Peyer's patch (tissue), 4 donors: ENCODE measurements at regions not wholly inside any gene's neighbourhood (a gene's known extent, or its start where the extent isn't known, plus 50 kb on each side); places are given as distances from the start of the nearest gene placed in this dataset.

Experiments
- DNase-seq, 3 donors: peaks; one replicate each; pipeline ENCODE4 v3.0.0-alpha.2; 2017 to 2019
- H3K27ac ChIP-seq, 4 donors: fragments of 200-600 bp; sonication (generic); one replicate each; pipeline ENCODE4 v1.5.1; 2016 to 2019
- H3K27me3 ChIP-seq, 2 donors: fragments of 200-600 bp; sonication (generic); one replicate each; pipeline ENCODE4 v1.5.1; 2019
- H3K36me3 ChIP-seq, 3 donors: fragments of 200-600 bp; sonication (generic); one replicate each; pipeline ENCODE4 v1.5.1; 2016 to 2019
- H3K4me1 ChIP-seq, 4 donors: fragments of 200-600 bp; sonication (generic); one replicate each; pipeline ENCODE4 v1.5.1; 2016 to 2019
- H3K4me3 ChIP-seq, 4 donors: fragments of 200-600 bp; sonication (generic); 1 replicate in 3 of 4; 2 replicates in 1 of 4; pipeline ENCODE4 v1.5.1; 2016 to 2019; ENCODE audit warnings: mild to moderate bottlenecking in 1 of 4
- H3K9me3 ChIP-seq, 4 donors: fragments of 200-600 bp; sonication (generic); one replicate each; pipeline ENCODE4 v1.5.1; 2016 to 2019; ENCODE audit warnings: mild to moderate bottlenecking in 1 of 4
- CTCF ChIP-seq, 6 experiments: fragments of 450-650 bp in 4 of 6; fragments of 200-600 bp in 2 of 6; sonication (generic) in 1 of 6; IDR thresholded peaks; one replicate each; pipeline ENCODE4 v1.5.1; 2017 to 2019; ENCODE audit warnings: antibody characterized with exemption in 6 of 6, mild to moderate bottlenecking in 3 of 6, moderate library complexity in 1 of 6
- POLR2A ChIP-seq, 2 donors: fragments of 450-650 bp; IDR thresholded peaks; one replicate each; pipeline ENCODE4 v1.5.1; 2017; ENCODE audit warnings: antibody characterized with exemption in 2 of 2, mild to moderate bottlenecking in 2 of 2, moderate library complexity in 2 of 2

- no peaks in the 10 kb centered on the region for H3K4me1 ChIP-seq
- DNase-seq, result no peak
- no peak for TF ChIP-seq POLR2A (IDR thresholded peaks at IDR 0.05)
- no peak for TF ChIP-seq CTCF (IDR thresholded peaks at IDR 0.05)
- H3K4me3 ChIP-seq, result no peak overlapping the region
- H3K27me3 ChIP-seq, result no peaks in the 10 kb centered on the region
- H3K27ac ChIP-seq, result no peak overlapping the region
- H3K9me3 ChIP-seq, result no peaks in the 10 kb centered on the region
- no peaks in the 10 kb centered on the region for H3K36me3 ChIP-seq
These were observed 611.9 kb downstream of the DHX35 start for GRCh38 chr20:39574061-39574460.

DNA sequence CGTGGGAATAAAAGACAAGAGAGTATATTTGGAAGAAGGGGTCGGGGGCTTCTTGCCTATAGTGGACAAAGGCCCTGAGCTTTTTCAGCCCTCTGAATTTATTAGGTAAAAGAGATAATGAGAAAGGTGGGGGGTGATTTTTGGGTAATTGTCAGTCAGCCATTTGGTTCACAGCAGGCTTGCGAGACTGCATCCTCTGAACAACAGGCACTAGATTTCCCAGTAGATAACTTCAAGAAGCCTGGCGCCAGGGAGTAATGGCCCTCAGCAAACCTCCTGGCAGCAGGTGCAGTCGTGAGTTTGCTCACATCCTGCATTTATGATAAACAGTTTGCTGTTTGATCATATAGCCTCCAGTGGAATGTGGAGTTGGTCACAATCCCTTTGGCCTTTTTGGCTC, 609.0 kb downstream of the DHX35 start:
- TF ChIP-seq POLR2A (IDR thresholded peaks at IDR 0.05) (no peak), CTCF (IDR thresholded peaks at IDR 0.05) (no peak)
- DNase-seq, result no peak
- Histone ChIP-seq H3K9me3 (no peaks in the 10 kb centered on the region), H3K4me3 (no peak overlapping the region), H3K27me3 (no peaks in the 10 kb centered on the region), H3K4me1 (no peaks in the 10 kb centered on the region), H3K27ac (no peak overlapping the region), H3K36me3 (no peaks in the 10 kb centered on the region)

- Histone ChIP-seq H3K27ac (no peak overlapping the region), H3K9me3 (no peaks in the 10 kb centered on the region), H3K27me3 (no peaks in the 10 kb centered on the region), H3K4me3 (no peak overlapping the region), H3K36me3 (no peaks in the 10 kb centered on the region), H3K4me1 (no peaks in the 10 kb centered on the region)
- no peak for DNase-seq
- TF ChIP-seq POLR2A (IDR thresholded peaks at IDR 0.05) (no peak), CTCF (IDR thresholded peaks at IDR 0.05) (no peak)
These were observed 606.0 kb downstream of the DHX35 start for GRCh38 chr20:39568109-39568508.

- no peak for DNase-seq
- Histone ChIP-seq H3K36me3 (no peaks in the 10 kb centered on the region), H3K9me3 (no peaks in the 10 kb centered on the region), H3K4me3 (no peak overlapping the region), H3K27me3 (no peaks in the 10 kb centered on the region), H3K4me1 (no peaks in the 10 kb centered on the region), H3K27ac (no peak overlapping the region)
- TF ChIP-seq CTCF (IDR thresholded peaks at IDR 0.05) (no peak), POLR2A (IDR thresholded peaks at IDR 0.05) (no peak)
These were observed 601.2 kb downstream of the DHX35 start for GRCh38 chr20:39563349-39563748.

DNA sequence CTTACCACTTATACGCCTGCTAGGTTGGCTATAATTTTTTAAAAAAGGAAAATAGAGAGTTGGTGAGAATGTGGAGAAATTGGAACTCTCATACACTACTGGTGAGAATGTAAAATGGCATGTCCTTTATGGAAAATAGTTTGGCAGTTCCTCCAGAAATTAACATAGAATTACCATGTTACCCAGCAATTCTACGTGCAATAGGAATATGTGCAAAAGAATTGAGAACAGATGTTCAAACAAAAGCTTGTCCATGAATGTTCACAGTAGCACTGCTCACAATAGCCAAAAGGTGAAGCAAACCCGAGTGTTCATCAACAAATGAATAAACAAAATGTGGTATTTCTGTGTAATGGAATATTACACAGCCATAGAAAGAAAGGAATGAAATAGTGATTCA, 592.2 kb downstream of the DHX35 start:
- no peak for DNase-seq

More for the DNA sequence above, 592.2 kb downstream of the DHX35 start:
- no peaks in the 10 kb centered on the region for H3K9me3 ChIP-seq
- no peak overlapping the region for H3K4me3 ChIP-seq
- no peaks in the 10 kb centered on the region for H3K27me3 ChIP-seq
- TF ChIP-seq POLR2A (IDR thresholded peaks at IDR 0.05), result no peak
- no peak for TF ChIP-seq CTCF (IDR thresholded peaks at IDR 0.05)
- H3K4me1 ChIP-seq, result no peaks in the 10 kb centered on the region
- no peaks in the 10 kb centered on the region for H3K36me3 ChIP-seq
- no peak overlapping the region for H3K27ac ChIP-seq
